ENCODE measurements at regions not wholly inside any gene's neighbourhood (a gene's known extent, or its start where the extent isn't known, plus 50 kb on each side); places are given as distances from the start of the nearest gene placed in this dataset.
A peak's percentile ranks its signal among the peaks of the same experiment; 100 is the strongest.

GRCh38 chr14:86057018-86057667, 527.2 kb downstream of the FLRT2 start:
- dilution Hi-C loops (cut with MboI; ENCODE audit: extremely low pct_ligation_motif_present, low sequenced_read_pairs) (no loop called here), intact Hi-C loops (cut with micrococcal nuclease) (loop anchor here (1.0 kb wide), 1 partner anchor 526 kb away; no protein-coding TSS in a partner anchor)
- Histone ChIP-seq H3K27ac (ENCODE audit: insufficient read depth, low read depth, low read length) (no peak overlapping the region), H3K4me3 (replicated peaks in 1 of 3; ENCODE audit: insufficient read depth in 1 of 3, low read depth in 1 of 3, low read length in 3 of 3) (no peak overlapping the region), H3K9ac (replicated peaks; ENCODE audit: extremely low read depth, insufficient read depth, low read length) (no peak overlapping the region), H3K79me2 (ENCODE audit: control insufficient read depth, insufficient read depth, low read length) (no peaks in the 10 kb centered on the region), H2AFZ (ENCODE audit: low read depth, low read length) (no peak overlapping the region), H4K20me1 (replicated peaks; ENCODE audit: control insufficient read depth, extremely low read depth, insufficient read depth, low read length) (no peaks in the 10 kb centered on the region), H3K36me3 (ENCODE audit: control insufficient read depth in 2 of 2, extremely low read depth in 1 of 2, insufficient read depth in 2 of 2, low read length in 2 of 2) (no peaks in the 10 kb centered on the region), H3K27me3 (ENCODE audit: control insufficient read depth in 2 of 2, insufficient read depth in 2 of 2, low read length in 2 of 2) (no peaks in the 10 kb centered on the region), H3K9me3 (replicated peaks; ENCODE audit: control insufficient read depth, insufficient read depth, low read length) (no peaks in the 10 kb centered on the region), H3K4me2 (ENCODE audit: insufficient read depth, low read length) (no peak overlapping the region), H3K4me1 (ENCODE audit: control insufficient read depth, extremely low read depth, insufficient read depth, low read length) (no peaks in the 10 kb centered on the region), H3K9me1 (replicated peaks; ENCODE audit: control insufficient read depth, extremely low read depth, insufficient read depth, low read length) (no peaks in the 10 kb centered on the region)
- BruUV-seq (replicated peaks) = no TSS peak
- DNase-seq (ENCODE audit: low read depth, low spot score) (peak; percentile 36), FAIRE-seq (no peak)
- TF ChIP-seq FOS (IDR thresholded peaks at IDR 0.05; ENCODE audit: borderline replicate concordance, insufficient read depth, low read length) (no peak), MYC (IDR thresholded peaks at IDR 0.05; ENCODE audit: low read depth, low read length) (no peak), POLR2A (IDR thresholded peaks at IDR 0.05; ENCODE audit: low read depth, low read length) (no peak), CTCF (IDR thresholded peaks at IDR 0.05; ENCODE audit: extremely low read depth in 1 of 2, insufficient read depth in 1 of 2, low read depth in 1 of 2, low read length in 2 of 2) (peak; percentile 57 to 59), EZH2 (IDR thresholded peaks at IDR 0.05; ENCODE audit: borderline replicate concordance, low read depth, low read length, severe bottlenecking) (no peak), JUN (IDR thresholded peaks at IDR 0.05; ENCODE audit: borderline replicate concordance, insufficient read depth, insufficient read length, low read depth) (no peak), MAX (IDR thresholded peaks at IDR 0.05; ENCODE audit: insufficient read depth, insufficient read length) (no peak), GATA2 (IDR thresholded peaks at IDR 0.05; ENCODE audit: insufficient read depth, insufficient read length, low read depth, low read length) (no peak)
- POLR2A ChIA-PET = no interaction called here
- CTCF ChIA-PET = interaction anchor here (2.9 kb wide), 1 partner anchor 522 kb away, joined by 16 read pairs; no protein-coding TSS in a partner anchor
